ENCODE measurements at regions not wholly inside any gene's neighbourhood (a gene's known extent, or its start where the extent isn't known, plus 50 kb on each side); places are given as distances from the start of the nearest gene placed in this dataset.

DNA sequence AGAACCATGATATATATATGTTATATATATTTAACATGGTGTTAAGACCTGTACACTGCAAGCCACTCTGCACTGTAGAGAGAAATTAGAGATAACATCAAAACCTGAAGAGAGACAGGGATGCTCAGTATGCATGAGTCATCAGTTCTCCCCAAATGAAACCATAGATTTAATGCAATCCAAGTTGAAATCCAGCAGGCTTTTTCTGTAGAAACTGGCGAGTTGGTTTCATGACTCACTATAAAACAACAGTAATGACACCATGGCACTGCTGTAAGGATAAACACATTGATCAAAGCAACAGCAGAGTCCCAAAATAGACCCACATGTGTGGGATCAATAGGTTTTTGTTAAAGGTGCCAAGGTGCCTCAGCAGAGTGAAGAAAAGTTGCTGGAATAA, 65.8 kb downstream of the RTP5 start:
- H3K27ac ChIP-seq (ENCODE audit: low read depth, low read length), result no peak overlapping the region
- POLR2A ChIA-PET, result no interaction called here
- 0 out of 2 replicates have a peak, but pooled peaks have one; percentile 7 for TF ChIP-seq FOSL1 (IDR thresholded peaks at IDR 0.05; ENCODE audit: low read depth)
- TF ChIP-seq JUND (IDR thresholded peaks at IDR 0.05), result no peak
- RAD21 ChIA-PET (ENCODE audit: low non-redundant PET in 1 of 2, low total read pairs in 2 of 2, uncharacterized antibody in 2 of 2, unreplicated experiment in 2 of 2), result no interaction called here
- no peak overlapping the region for H2AFZ ChIP-seq (ENCODE audit: low read depth, low read length, poor library complexity, severe bottlenecking)
- peak; percentile 49 for ATAC-seq
- BruUV-seq (replicated peaks), result no TSS peak
- H3K9ac ChIP-seq (ENCODE audit: low read length), result no peak overlapping the region
- H3K9me3 ChIP-seq (ENCODE audit: control insufficient read depth in 1 of 2, insufficient read depth in 1 of 2, low read depth in 1 of 2, low read length in 2 of 2), result no peaks in the 10 kb centered on the region
- CTCF ChIA-PET, result no interaction called here
- H3K9me2 ChIP-seq (ENCODE audit: insufficient read depth), result no peaks in the 10 kb centered on the region
- DNase-seq (ENCODE audit: low read depth, low spot score), result peak; percentile 3
- H3K36me3 ChIP-seq (ENCODE audit: control insufficient read depth in 1 of 2, insufficient read depth in 2 of 2, low read length in 2 of 2), result no peaks in the 10 kb centered on the region
- intact Hi-C loops (cut with micrococcal nuclease), result no loop called here
- no peaks in the 10 kb centered on the region for H4K20me1 ChIP-seq (ENCODE audit: insufficient read depth)
- H3K27me3 ChIP-seq (ENCODE audit: insufficient read depth, low read length), result no peaks in the 10 kb centered on the region
- H3K4me1 ChIP-seq (ENCODE audit: control insufficient read depth in 1 of 2, insufficient read depth in 2 of 2, low read length in 2 of 2), result peaks cover 10 to 11% of the 10 kb centered on the region in 2 experiments
- no peaks in the 10 kb centered on the region for H3K79me2 ChIP-seq (ENCODE audit: insufficient read depth, low read length)
- H3K4me3 ChIP-seq (replicated peaks in 1 of 2; ENCODE audit: low read depth in 1 of 2, low read length in 2 of 2), result no peak overlapping the region
- H3K4me2 ChIP-seq (ENCODE audit: low read length), result peak overlapping the region; percentile 28; the same call in 1 of the 2 replicates

DNA sequence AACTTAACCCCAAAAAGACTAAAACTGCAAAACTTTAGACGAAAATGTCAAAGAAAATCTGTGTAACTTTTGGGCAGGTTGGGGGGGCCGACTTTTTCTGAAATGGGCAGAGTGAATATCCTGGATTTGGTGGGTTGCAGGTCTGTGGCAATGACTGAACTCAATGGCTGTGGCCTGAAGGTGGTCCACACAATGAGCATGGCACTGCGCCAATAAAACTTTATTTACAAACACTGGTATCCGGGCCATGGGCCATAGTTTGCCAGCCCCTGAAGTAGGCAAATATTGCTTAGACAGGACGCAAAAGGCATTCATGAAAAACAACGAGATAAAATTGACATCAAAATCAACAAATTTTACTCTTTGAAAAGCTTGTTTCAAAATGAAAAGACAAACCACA, 66.2 kb downstream of the RTP5 start:
- ChIA-PET RAD21 (ENCODE audit: low non-redundant PET in 1 of 2, low total read pairs in 2 of 2, uncharacterized antibody in 2 of 2, unreplicated experiment in 2 of 2) (no interaction called here), POLR2A (no interaction called here), CTCF (no interaction called here)
- H3K9me2 ChIP-seq (ENCODE audit: insufficient read depth), result no peaks in the 10 kb centered on the region
- no peak overlapping the region for H3K9ac ChIP-seq (ENCODE audit: low read length)
- H2AFZ ChIP-seq (ENCODE audit: low read depth, low read length, poor library complexity, severe bottlenecking), result no peak overlapping the region
- H3K9me3 ChIP-seq (ENCODE audit: control insufficient read depth in 1 of 2, insufficient read depth in 1 of 2, low read depth in 1 of 2, low read length in 2 of 2), result no peaks in the 10 kb centered on the region
- no TSS peak for BruUV-seq (replicated peaks)
- no peaks in the 10 kb centered on the region for H3K79me2 ChIP-seq (ENCODE audit: insufficient read depth, low read length)
- H3K27ac ChIP-seq (ENCODE audit: low read depth, low read length), result no peak overlapping the region
- intact Hi-C loops (cut with micrococcal nuclease), result no loop called here
- no peaks in the 10 kb centered on the region for H4K20me1 ChIP-seq (ENCODE audit: insufficient read depth)
- DNase-seq (ENCODE audit: low read depth, low spot score) (no peak), ATAC-seq (no peak)
- H3K27me3 ChIP-seq (ENCODE audit: insufficient read depth, low read length), result no peaks in the 10 kb centered on the region
- H3K4me2 ChIP-seq (ENCODE audit: low read length), result no peak overlapping the region
- H3K4me1 ChIP-seq (ENCODE audit: control insufficient read depth in 1 of 2, insufficient read depth in 2 of 2, low read length in 2 of 2), result peaks cover 10 to 11% of the 10 kb centered on the region in 2 experiments
- no peak overlapping the region for H3K4me3 ChIP-seq (replicated peaks in 1 of 2; ENCODE audit: low read depth in 1 of 2, low read length in 2 of 2)
- no peaks in the 10 kb centered on the region for H3K36me3 ChIP-seq (ENCODE audit: control insufficient read depth in 1 of 2, insufficient read depth in 2 of 2, low read length in 2 of 2)
- TF ChIP-seq CTCF (IDR thresholded peaks at IDR 0.05 in 2 of 3, conservative IDR thresholded peaks at IDR 0.05 in 1 of 3; ENCODE audit: borderline replicate concordance in 1 of 3, insufficient read depth in 1 of 3, low read depth in 2 of 3, low read length in 2 of 3), result no peak
- no peak for TF ChIP-seq EGR1 (IDR thresholded peaks at IDR 0.05; ENCODE audit: low read depth)
- TF ChIP-seq SP1 (IDR thresholded peaks at IDR 0.05; ENCODE audit: low read depth), result no peak
- no peak for TF ChIP-seq TCF7L2 (IDR thresholded peaks at IDR 0.05; ENCODE audit: borderline replicate concordance, extremely low read depth, insufficient read depth, insufficient read length)
- no peak for TF ChIP-seq POLR2AphosphoS5 (IDR thresholded peaks at IDR 0.05; ENCODE audit: low read depth, low read length)
- TF ChIP-seq, protein P1, sequence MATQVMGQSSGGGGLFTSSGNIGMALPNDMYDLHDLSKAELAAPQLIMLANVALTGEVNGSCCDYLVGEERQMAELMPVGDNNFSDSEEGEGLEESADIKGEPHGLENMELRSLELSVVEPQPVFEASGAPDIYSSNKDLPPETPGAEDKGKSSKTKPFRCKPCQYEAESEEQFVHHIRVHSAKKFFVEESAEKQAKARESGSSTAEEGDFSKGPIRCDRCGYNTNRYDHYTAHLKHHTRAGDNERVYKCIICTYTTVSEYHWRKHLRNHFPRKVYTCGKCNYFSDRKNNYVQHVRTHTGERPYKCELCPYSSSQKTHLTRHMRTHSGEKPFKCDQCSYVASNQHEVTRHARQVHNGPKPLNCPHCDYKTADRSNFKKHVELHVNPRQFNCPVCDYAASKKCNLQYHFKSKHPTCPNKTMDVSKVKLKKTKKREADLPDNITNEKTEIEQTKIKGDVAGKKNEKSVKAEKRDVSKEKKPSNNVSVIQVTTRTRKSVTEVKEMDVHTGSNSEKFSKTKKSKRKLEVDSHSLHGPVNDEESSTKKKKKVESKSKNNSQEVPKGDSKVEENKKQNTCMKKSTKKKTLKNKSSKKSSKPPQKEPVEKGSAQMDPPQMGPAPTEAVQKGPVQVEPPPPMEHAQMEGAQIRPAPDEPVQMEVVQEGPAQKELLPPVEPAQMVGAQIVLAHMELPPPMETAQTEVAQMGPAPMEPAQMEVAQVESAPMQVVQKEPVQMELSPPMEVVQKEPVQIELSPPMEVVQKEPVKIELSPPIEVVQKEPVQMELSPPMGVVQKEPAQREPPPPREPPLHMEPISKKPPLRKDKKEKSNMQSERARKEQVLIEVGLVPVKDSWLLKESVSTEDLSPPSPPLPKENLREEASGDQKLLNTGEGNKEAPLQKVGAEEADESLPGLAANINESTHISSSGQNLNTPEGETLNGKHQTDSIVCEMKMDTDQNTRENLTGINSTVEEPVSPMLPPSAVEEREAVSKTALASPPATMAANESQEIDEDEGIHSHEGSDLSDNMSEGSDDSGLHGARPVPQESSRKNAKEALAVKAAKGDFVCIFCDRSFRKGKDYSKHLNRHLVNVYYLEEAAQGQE (IDR thresholded peaks at IDR 0.05; ENCODE audit: low read depth), result no peak
- TF ChIP-seq ZNF274 (IDR thresholded peaks at IDR 0.05; ENCODE audit: low read depth, low read length), result no peak
- TF ChIP-seq ZBTB33 (IDR thresholded peaks at IDR 0.05; ENCODE audit: extremely low read depth, insufficient replicate concordance, low read length), result no peak
- no peak for TF ChIP-seq MAX (IDR thresholded peaks at IDR 0.05)
- TF ChIP-seq EZH2 (IDR thresholded peaks at IDR 0.05), result no peak
- no peak for TF ChIP-seq FOSL1 (IDR thresholded peaks at IDR 0.05; ENCODE audit: low read depth)
- TF ChIP-seq CBX3 (IDR thresholded peaks at IDR 0.05; ENCODE audit: low read depth), result no peak
- TF ChIP-seq JUND (IDR thresholded peaks at IDR 0.05), result no peak
